HG02852 (cell line): ENCODE measurements at regions not wholly inside any gene's neighbourhood (a gene's known extent, or its start where the extent isn't known, plus 50 kb on each side); places are given as distances from the start of the nearest gene placed in this dataset.
"Not testable (repeated sequence)": the region's sequence is repeated elsewhere in the genome, so short reads cannot be mapped to it uniquely, and the experiment has no call there.

Source experiments
- ATAC-seq: cut with Tn5 transposase; IDR thresholded peaks from one replicate; pipeline ENCODE4 v1.9.1; 2021; ENCODE audit warnings: mild to moderate bottlenecking, moderate library complexity; ENCODE audit not compliant: unreplicated experiment

GRCh38 chr9:38259056-38259455, 133.4 kb upstream of the ALDH1B1 start:
- no peak for ATAC-seq

- no peak for ATAC-seq
Measured at GRCh38 chr9:38257626-38258215, 134.8 kb upstream of the ALDH1B1 start.

GRCh38 chr9:38256461-38256860, 136.0 kb upstream of the ALDH1B1 start:
- ATAC-seq, result no peak

- ATAC-seq, result no peak
Measured at GRCh38 chr9:38255599-38255998, 136.9 kb upstream of the ALDH1B1 start.

- ATAC-seq, result no peak
Measured at GRCh38 chr9:38254756-38255155, 137.7 kb upstream of the ALDH1B1 start.

- ATAC-seq, result no peak
Measured at GRCh38 chr9:38254151-38254550, 138.4 kb upstream of the ALDH1B1 start.

GRCh38 chr9:38253200-38253599, 139.3 kb upstream of the ALDH1B1 start:
- no peak for ATAC-seq

- no peak for ATAC-seq
Measured at GRCh38 chr9:38251036-38251860, 141.3 kb upstream of the ALDH1B1 start.

- ATAC-seq, result no peak
Measured at GRCh38 chr9:38250279-38251035, 142.0 kb upstream of the ALDH1B1 start.

GRCh38 chr9:38249587-38250210, 142.8 kb upstream of the ALDH1B1 start:
- ATAC-seq, result no peak

- ATAC-seq, result no peak
Measured at GRCh38 chr9:38249049-38249448, 143.5 kb upstream of the ALDH1B1 start.

GRCh38 chr9:38246833-38247232, 145.7 kb upstream of the ALDH1B1 start:
- ATAC-seq, result no peak

- no peak for ATAC-seq
Measured at GRCh38 chr9:38244971-38245370, 147.5 kb upstream of the ALDH1B1 start.

- no peak for ATAC-seq
Measured at GRCh38 chr9:38243993-38244392, 148.5 kb upstream of the ALDH1B1 start.

GRCh38 chr9:38242151-38242550, 150.4 kb upstream of the ALDH1B1 start:
- ATAC-seq, result not testable (repeated sequence)

GRCh38 chr9:38240051-38240450, 152.5 kb upstream of the ALDH1B1 start:
- no peak for ATAC-seq

- no peak for ATAC-seq
Measured at GRCh38 chr9:38235244-38235643, 157.3 kb upstream of the ALDH1B1 start.

GRCh38 chr9:38234479-38235170, 157.9 kb upstream of the ALDH1B1 start:
- no peak for ATAC-seq

GRCh38 chr9:38233796-38234355, 158.6 kb upstream of the ALDH1B1 start:
- ATAC-seq, result no peak

- ATAC-seq, result no peak
Measured at GRCh38 chr9:38233343-38233742, 159.2 kb upstream of the ALDH1B1 start.
